PC-3 (cell line): ENCODE measurements at regions not wholly inside any gene's neighbourhood (a gene's known extent, or its start where the extent isn't known, plus 50 kb on each side); places are given as distances from the start of the nearest gene placed in this dataset.

ENCODE experiments used
- EZH2 ChIP-seq: fragments of 300-600 bp; sonication (generic); IDR thresholded peaks from one replicate; pipeline ENCODE4 v1.6.1; 2017; ENCODE audit warnings: antibody characterized with exemption, mild to moderate bottlenecking, low read length; ENCODE audit not compliant: unreplicated experiment
- TF ChIP-seq, protein P1 (sequence below): fragments of 300-600 bp; sonication (generic); conservative IDR thresholded peaks from 2 replicates; pipeline ENCODE4 v1.5.1; 2017; ENCODE audit warnings: antibody characterized with exemption, low read depth, mild to moderate bottlenecking, low read length

DNA sequence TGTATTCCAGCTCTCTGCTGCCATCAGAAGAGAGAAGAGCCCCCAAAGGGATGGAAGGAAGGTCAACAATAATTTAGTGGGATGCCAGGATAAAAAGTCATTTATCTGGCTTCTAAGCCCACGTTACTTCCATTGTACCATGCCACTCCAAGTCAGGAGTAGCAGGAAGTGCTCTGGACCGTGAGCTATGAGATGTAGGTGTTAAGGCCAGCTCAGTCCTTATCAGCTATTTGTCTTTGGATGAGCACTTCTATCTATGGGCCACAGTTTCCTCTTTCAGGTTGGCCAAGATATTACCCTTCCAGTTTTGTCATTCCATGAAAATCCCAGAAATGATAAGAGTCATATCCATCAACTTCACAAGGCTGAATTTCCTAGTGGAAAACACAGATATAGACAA is 119.4 kb upstream of the CACUL1 start:
- TF ChIP-seq, protein P1, sequence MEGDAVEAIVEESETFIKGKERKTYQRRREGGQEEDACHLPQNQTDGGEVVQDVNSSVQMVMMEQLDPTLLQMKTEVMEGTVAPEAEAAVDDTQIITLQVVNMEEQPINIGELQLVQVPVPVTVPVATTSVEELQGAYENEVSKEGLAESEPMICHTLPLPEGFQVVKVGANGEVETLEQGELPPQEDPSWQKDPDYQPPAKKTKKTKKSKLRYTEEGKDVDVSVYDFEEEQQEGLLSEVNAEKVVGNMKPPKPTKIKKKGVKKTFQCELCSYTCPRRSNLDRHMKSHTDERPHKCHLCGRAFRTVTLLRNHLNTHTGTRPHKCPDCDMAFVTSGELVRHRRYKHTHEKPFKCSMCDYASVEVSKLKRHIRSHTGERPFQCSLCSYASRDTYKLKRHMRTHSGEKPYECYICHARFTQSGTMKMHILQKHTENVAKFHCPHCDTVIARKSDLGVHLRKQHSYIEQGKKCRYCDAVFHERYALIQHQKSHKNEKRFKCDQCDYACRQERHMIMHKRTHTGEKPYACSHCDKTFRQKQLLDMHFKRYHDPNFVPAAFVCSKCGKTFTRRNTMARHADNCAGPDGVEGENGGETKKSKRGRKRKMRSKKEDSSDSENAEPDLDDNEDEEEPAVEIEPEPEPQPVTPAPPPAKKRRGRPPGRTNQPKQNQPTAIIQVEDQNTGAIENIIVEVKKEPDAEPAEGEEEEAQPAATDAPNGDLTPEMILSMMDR: no peak
- no peak for TF ChIP-seq EZH2
